ENCODE measurements at regions not wholly inside any gene's neighbourhood (a gene's known extent, or its start where the extent isn't known, plus 50 kb on each side); places are given as distances from the start of the nearest gene placed in this dataset.

DNA sequence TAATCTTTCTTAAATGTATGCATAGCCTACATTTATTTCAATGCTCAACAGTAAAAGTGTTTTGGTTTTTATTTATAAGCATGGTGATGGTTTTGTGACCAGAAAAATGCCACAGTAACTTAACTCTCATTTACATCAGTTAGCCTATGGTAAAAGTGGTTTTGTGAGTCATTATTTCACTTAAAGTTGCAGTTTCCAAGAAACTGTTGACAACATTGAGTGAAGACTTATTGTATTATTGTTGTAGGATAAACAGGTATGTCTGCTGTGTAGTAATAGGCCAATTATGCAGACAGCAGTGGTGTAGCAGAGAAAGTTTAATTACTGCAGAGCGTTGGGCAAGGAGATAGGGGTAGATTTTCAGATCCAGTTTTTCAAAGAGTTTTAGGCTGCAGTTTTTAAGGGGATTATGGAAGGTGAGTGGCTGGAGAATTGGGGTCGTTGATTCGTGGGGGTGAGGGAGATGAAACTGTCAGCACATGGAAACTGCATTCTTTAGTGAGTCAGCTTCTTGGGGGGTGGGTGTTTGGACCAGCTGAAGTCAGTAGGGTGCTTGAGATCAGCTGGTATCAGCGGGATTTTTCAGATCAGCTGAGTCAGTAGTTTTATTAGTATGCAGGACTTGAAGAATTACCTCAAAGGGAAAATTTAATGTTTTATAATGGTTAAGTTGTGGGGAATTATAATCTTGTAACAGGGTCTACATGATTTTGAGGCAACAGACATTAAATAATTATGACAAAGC, 168.7 kb upstream of the FMN2 start:
- no peak overlapping the region for H3K4me3 Mint-ChIP-seq
- DNase-seq (ENCODE audit: low spot score) (no peak), ATAC-seq (no peak)
- Histone ChIP-seq H3K4me3 (no peak overlapping the region), H3K27me3 (ENCODE audit: insufficient read depth) (no peaks in the 10 kb centered on the region), H2AFZ (peak overlapping the region; percentile 49), H3K27ac (ENCODE audit: low read depth) (no peak overlapping the region), H4K20me1 (replicated peaks; ENCODE audit: insufficient read depth) (no peaks in the 10 kb centered on the region), H3K9me2 (ENCODE audit: insufficient read depth) (peaks cover 10% of the 10 kb centered on the region), H3K4me1 (ENCODE audit: insufficient read depth) (no peaks in the 10 kb centered on the region), H3K36me3 (ENCODE audit: insufficient read depth) (no peaks in the 10 kb centered on the region; the same call in 1 of the 2 replicates), H3K79me2 (replicated peaks; ENCODE audit: insufficient read depth) (no peaks in the 10 kb centered on the region), H3F3A (replicated peaks; ENCODE audit: low read depth) (no peaks in the 10 kb centered on the region), H3K4me2 (no peak overlapping the region)
- H3K9me3 Mint-ChIP-seq = peaks cover 17% of the 10 kb centered on the region
- peaks cover 17% of the 10 kb centered on the region for H3K36me3 Mint-ChIP-seq (ENCODE audit: low read depth)
- TF ChIP-seq EZH2 (IDR thresholded peaks at IDR 0.05; ENCODE audit: low read depth, unreplicated experiment) = no peak
- H3K27ac Mint-ChIP-seq = peak overlapping the region; percentile 25
- peaks cover 7% of the 10 kb centered on the region; the same call in 2 of the 3 replicates for H3K4me1 Mint-ChIP-seq
- peaks cover 3% of the 10 kb centered on the region for H3K27me3 Mint-ChIP-seq (ENCODE audit: insufficient read depth, low read depth, poor library complexity)

DNA sequence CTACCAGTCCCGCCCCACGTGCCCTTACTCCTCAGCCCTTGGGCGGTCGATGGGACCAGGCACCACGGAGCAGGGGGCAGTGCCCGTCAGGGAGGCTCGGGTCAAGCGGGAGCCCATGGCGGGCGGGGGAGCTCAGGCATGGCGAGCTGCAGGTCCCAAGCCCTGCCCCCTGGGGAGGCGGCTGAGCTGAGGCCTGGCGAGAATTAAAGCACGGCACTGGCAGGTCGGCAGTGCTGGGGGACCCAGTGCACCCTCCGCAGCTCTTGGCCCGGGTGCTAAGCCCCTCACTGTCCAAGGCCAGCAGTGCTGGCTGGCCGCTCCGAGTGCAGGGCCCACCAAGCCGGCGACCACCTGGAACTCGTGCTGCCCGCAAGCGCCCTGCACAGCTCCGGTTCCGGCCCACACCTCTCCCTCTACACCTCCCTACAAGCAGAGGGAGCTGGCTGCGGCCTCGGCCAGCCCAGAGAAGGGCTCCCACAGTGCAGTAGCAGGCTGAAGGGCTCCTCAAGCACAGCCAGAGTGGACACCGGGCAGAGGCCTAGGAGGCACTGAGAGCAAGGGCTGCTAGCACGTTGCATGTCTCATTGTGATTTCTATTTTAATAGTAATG, 166.8 kb upstream of the FMN2 start:
- Histone ChIP-seq H3K4me1 (ENCODE audit: insufficient read depth) (no peaks in the 10 kb centered on the region), H3K9me2 (ENCODE audit: insufficient read depth) (peaks cover 9% of the 10 kb centered on the region), H3K36me3 (ENCODE audit: insufficient read depth) (no peaks in the 10 kb centered on the region; the same call in 1 of the 2 replicates), H4K20me1 (replicated peaks; ENCODE audit: insufficient read depth) (no peaks in the 10 kb centered on the region), H3K79me2 (replicated peaks; ENCODE audit: insufficient read depth) (no peaks in the 10 kb centered on the region), H2AFZ (no peak overlapping the region), H3K27ac (ENCODE audit: low read depth) (no peak overlapping the region), H3K4me2 (no peak overlapping the region), H3F3A (replicated peaks; ENCODE audit: low read depth) (no peaks in the 10 kb centered on the region), H3K27me3 (ENCODE audit: insufficient read depth) (no peaks in the 10 kb centered on the region), H3K4me3 (no peak overlapping the region)
- no peak for DNase-seq (ENCODE audit: low spot score)
- H3K4me3 Mint-ChIP-seq = no peak overlapping the region
- H3K27ac Mint-ChIP-seq = no peak overlapping the region
- H3K36me3 Mint-ChIP-seq (ENCODE audit: low read depth) = peaks cover 17% of the 10 kb centered on the region
- peaks cover 7% of the 10 kb centered on the region; the same call in 2 of the 3 replicates for H3K4me1 Mint-ChIP-seq
- H3K27me3 Mint-ChIP-seq (ENCODE audit: insufficient read depth, low read depth, poor library complexity) = peaks cover 3% of the 10 kb centered on the region
- peaks cover 17% of the 10 kb centered on the region for H3K9me3 Mint-ChIP-seq
- ATAC-seq = no peak
- TF ChIP-seq, protein P1, sequence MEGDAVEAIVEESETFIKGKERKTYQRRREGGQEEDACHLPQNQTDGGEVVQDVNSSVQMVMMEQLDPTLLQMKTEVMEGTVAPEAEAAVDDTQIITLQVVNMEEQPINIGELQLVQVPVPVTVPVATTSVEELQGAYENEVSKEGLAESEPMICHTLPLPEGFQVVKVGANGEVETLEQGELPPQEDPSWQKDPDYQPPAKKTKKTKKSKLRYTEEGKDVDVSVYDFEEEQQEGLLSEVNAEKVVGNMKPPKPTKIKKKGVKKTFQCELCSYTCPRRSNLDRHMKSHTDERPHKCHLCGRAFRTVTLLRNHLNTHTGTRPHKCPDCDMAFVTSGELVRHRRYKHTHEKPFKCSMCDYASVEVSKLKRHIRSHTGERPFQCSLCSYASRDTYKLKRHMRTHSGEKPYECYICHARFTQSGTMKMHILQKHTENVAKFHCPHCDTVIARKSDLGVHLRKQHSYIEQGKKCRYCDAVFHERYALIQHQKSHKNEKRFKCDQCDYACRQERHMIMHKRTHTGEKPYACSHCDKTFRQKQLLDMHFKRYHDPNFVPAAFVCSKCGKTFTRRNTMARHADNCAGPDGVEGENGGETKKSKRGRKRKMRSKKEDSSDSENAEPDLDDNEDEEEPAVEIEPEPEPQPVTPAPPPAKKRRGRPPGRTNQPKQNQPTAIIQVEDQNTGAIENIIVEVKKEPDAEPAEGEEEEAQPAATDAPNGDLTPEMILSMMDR (conservative IDR thresholded peaks at IDR 0.05; ENCODE audit: low read depth in 2 of 2) = no peak
- TF ChIP-seq, protein P2, sequence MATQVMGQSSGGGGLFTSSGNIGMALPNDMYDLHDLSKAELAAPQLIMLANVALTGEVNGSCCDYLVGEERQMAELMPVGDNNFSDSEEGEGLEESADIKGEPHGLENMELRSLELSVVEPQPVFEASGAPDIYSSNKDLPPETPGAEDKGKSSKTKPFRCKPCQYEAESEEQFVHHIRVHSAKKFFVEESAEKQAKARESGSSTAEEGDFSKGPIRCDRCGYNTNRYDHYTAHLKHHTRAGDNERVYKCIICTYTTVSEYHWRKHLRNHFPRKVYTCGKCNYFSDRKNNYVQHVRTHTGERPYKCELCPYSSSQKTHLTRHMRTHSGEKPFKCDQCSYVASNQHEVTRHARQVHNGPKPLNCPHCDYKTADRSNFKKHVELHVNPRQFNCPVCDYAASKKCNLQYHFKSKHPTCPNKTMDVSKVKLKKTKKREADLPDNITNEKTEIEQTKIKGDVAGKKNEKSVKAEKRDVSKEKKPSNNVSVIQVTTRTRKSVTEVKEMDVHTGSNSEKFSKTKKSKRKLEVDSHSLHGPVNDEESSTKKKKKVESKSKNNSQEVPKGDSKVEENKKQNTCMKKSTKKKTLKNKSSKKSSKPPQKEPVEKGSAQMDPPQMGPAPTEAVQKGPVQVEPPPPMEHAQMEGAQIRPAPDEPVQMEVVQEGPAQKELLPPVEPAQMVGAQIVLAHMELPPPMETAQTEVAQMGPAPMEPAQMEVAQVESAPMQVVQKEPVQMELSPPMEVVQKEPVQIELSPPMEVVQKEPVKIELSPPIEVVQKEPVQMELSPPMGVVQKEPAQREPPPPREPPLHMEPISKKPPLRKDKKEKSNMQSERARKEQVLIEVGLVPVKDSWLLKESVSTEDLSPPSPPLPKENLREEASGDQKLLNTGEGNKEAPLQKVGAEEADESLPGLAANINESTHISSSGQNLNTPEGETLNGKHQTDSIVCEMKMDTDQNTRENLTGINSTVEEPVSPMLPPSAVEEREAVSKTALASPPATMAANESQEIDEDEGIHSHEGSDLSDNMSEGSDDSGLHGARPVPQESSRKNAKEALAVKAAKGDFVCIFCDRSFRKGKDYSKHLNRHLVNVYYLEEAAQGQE (IDR thresholded peaks at IDR 0.05; ENCODE audit: unreplicated experiment) = no peak
- TF ChIP-seq, protein P3, sequence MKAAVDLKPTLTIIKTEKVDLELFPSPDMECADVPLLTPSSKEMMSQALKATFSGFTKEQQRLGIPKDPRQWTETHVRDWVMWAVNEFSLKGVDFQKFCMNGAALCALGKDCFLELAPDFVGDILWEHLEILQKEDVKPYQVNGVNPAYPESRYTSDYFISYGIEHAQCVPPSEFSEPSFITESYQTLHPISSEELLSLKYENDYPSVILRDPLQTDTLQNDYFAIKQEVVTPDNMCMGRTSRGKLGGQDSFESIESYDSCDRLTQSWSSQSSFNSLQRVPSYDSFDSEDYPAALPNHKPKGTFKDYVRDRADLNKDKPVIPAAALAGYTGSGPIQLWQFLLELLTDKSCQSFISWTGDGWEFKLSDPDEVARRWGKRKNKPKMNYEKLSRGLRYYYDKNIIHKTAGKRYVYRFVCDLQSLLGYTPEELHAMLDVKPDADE (IDR thresholded peaks at IDR 0.05) = no peak
- no peak for TF ChIP-seq ZNF114 (CRISPR knock-in tag; IDR thresholded peaks at IDR 0.05)
- TF ChIP-seq CREB1 (CRISPR knock-in tag; IDR thresholded peaks at IDR 0.05; ENCODE audit: low read depth) = no peak
- no peak for TF ChIP-seq STAT1 (IDR thresholded peaks at IDR 0.05; ENCODE audit: unreplicated experiment)
- no peak for TF ChIP-seq JUNB (IDR thresholded peaks at IDR 0.05; ENCODE audit: unreplicated experiment)
- TF ChIP-seq EZH2 (IDR thresholded peaks at IDR 0.05; ENCODE audit: low read depth, unreplicated experiment) = no peak
- TF ChIP-seq EZH2phosphoT487 (IDR thresholded peaks at IDR 0.05; ENCODE audit: unreplicated experiment) = no peak
- TF ChIP-seq NANOG (IDR thresholded peaks at IDR 0.05; ENCODE audit: borderline replicate concordance) = no peak
- TF ChIP-seq ZNF331 (CRISPR knock-in tag; IDR thresholded peaks at IDR 0.05; ENCODE audit: low read depth) = no peak

All from GM23338 (cell line).